Fibroblast of villous mesenchyme (primary cell): ENCODE measurements at regions not wholly inside any gene's neighbourhood (a gene's known extent, or its start where the extent isn't known, plus 50 kb on each side); places are given as distances from the start of the nearest gene placed in this dataset.
A peak's percentile ranks its signal among the peaks of the same experiment; 100 is the strongest.

Source experiments
- DNase-seq: peaks from one replicate; pipeline ENCODE4 v3.0.0-alpha.2; 2010; ENCODE audit warnings: low read depth
- H3K4me3 ChIP-seq: 2 replicates; pipeline ENCODE4 v1.5.1; 2011; ENCODE audit warnings: low read depth, mild to moderate bottlenecking, low read length
- CTCF ChIP-seq: IDR thresholded peaks from 2 replicates; pipeline ENCODE4 v1.5.1; 2012; ENCODE audit warnings: low read depth, mild to moderate bottlenecking, low read length; ENCODE audit not compliant: insufficient read depth

- DNase-seq, result no peak
- H3K4me3 ChIP-seq, result no peak overlapping the region
- no peak for TF ChIP-seq CTCF
These were observed 156.3 kb downstream of the BTC start for GRCh38 chr4:74638001-74638400.

GRCh38 chr4:74638689-74639088, 155.6 kb downstream of the BTC start:
- TF ChIP-seq CTCF, result no peak
- no peak overlapping the region for H3K4me3 ChIP-seq
- DNase-seq, result no peak

GRCh38 chr4:74640111-74640903, 154.0 kb downstream of the BTC start:
- no peak for TF ChIP-seq CTCF
- no peak overlapping the region for H3K4me3 ChIP-seq
- DNase-seq, result peak; percentile 95

GRCh38 chr4:74642006-74642405, 152.3 kb downstream of the BTC start:
- no peak overlapping the region for H3K4me3 ChIP-seq
- DNase-seq, result no peak
- TF ChIP-seq CTCF, result no peak

- DNase-seq, result no peak
- TF ChIP-seq CTCF, result no peak
- H3K4me3 ChIP-seq, result no peak overlapping the region
These were observed 145.1 kb downstream of the BTC start for GRCh38 chr4:74649193-74649592.

- TF ChIP-seq CTCF, result no peak
These were observed 143.1 kb downstream of the BTC start for GRCh38 chr4:74651198-74651597.

More at GRCh38 chr4:74651198-74651597, 143.1 kb downstream of the BTC start:
- no peak for DNase-seq
- no peak overlapping the region for H3K4me3 ChIP-seq
